ENCODE measurements at regions not wholly inside any gene's neighbourhood (a gene's known extent, or its start where the extent isn't known, plus 50 kb on each side); places are given as distances from the start of the nearest gene placed in this dataset.
A peak's percentile ranks its signal among the peaks of the same experiment; 100 is the strongest.

GRCh38 chr13:109873351-109874123, 87.2 kb upstream of the IRS2 start:
- H3K4me2 ChIP-seq (ENCODE audit: insufficient read depth, insufficient read length, low read length) = no peak overlapping the region
- no peak overlapping the region for H3K14ac ChIP-seq (ENCODE audit: insufficient read depth, low read length)
- no peak overlapping the region for H3T11ph ChIP-seq (ENCODE audit: low read length)
- no peak overlapping the region for H4K5ac ChIP-seq (ENCODE audit: insufficient read length, low read depth, low read length)
- no peak overlapping the region for H4K91ac ChIP-seq (ENCODE audit: insufficient read length, low read depth, low read length)
- H2BK5ac ChIP-seq (ENCODE audit: insufficient read length, low read length) = no peak overlapping the region
- H3K23me2 ChIP-seq (ENCODE audit: insufficient read length, low read depth, low read length, poor library complexity, severe bottlenecking) = no peaks in the 10 kb centered on the region
- no peaks in the 10 kb centered on the region for H3K27me3 ChIP-seq (ENCODE audit: insufficient read depth, low read length)
- Mint-ChIP-seq H3K4me1 (peaks cover 6 to 16% of the 10 kb centered on the region in 2 experiments), H3K9me3 (no peaks in the 10 kb centered on the region), H3K27ac (peak overlapping the region in 2 of 3 experiments; percentile 35 to 80; a peak in 3 of 7 replicates), H3K4me3 (no peak overlapping the region), H3K27me3 (ENCODE audit: low read depth) (no peaks in the 10 kb centered on the region), H3K36me3 (ENCODE audit: insufficient read depth in 1 of 3, low read depth in 3 of 3) (no peaks in the 10 kb centered on the region)
- no peak overlapping the region for H3K9ac ChIP-seq (ENCODE audit: extremely low read depth, insufficient read length, low read length)
- no CpG with 5 or more reads among the region's 17 CpGs for WGBS (ENCODE audit: extremely low coverage, insufficient read length, low lambda C conversion rate)
- H3K9me3 ChIP-seq (ENCODE audit: control insufficient read depth, low read depth, low read length) = no peaks in the 10 kb centered on the region
- H2AK5ac ChIP-seq (ENCODE audit: insufficient read length, low read length) = no peak overlapping the region
- H3K56ac ChIP-seq (ENCODE audit: insufficient read length, low read depth, low read length) = no peak overlapping the region
- H3K27ac ChIP-seq (ENCODE audit: insufficient read length, low read depth, low read length) = no peak overlapping the region
- no peak overlapping the region for H2AFZ ChIP-seq (ENCODE audit: low read length)
- no peaks in the 10 kb centered on the region for H3K79me2 ChIP-seq (ENCODE audit: insufficient read depth, low read length)
- H3K4me1 ChIP-seq (ENCODE audit: insufficient read depth, low read length) = no peaks in the 10 kb centered on the region; the same call in 1 of the 2 replicates
- H3K4ac ChIP-seq (ENCODE audit: low read depth, low read length) = no peak overlapping the region
- no peak overlapping the region for H4K8ac ChIP-seq (replicated peaks; ENCODE audit: insufficient read length, low read depth, low read length)
- H4K20me1 ChIP-seq (ENCODE audit: control insufficient read depth, insufficient read depth, insufficient read length) = no peaks in the 10 kb centered on the region
- H3K18ac ChIP-seq (ENCODE audit: insufficient read length, low read depth, low read length) = no peak overlapping the region
- no peak overlapping the region for H3K23ac ChIP-seq (ENCODE audit: insufficient read length, low read depth, low read length)
- H2BK120ac ChIP-seq (ENCODE audit: low read depth, low read length, poor library complexity, severe bottlenecking) = no peak overlapping the region
- H2BK15ac ChIP-seq (ENCODE audit: low read depth, low read length) = no peak overlapping the region
- TF ChIP-seq, protein P1, sequence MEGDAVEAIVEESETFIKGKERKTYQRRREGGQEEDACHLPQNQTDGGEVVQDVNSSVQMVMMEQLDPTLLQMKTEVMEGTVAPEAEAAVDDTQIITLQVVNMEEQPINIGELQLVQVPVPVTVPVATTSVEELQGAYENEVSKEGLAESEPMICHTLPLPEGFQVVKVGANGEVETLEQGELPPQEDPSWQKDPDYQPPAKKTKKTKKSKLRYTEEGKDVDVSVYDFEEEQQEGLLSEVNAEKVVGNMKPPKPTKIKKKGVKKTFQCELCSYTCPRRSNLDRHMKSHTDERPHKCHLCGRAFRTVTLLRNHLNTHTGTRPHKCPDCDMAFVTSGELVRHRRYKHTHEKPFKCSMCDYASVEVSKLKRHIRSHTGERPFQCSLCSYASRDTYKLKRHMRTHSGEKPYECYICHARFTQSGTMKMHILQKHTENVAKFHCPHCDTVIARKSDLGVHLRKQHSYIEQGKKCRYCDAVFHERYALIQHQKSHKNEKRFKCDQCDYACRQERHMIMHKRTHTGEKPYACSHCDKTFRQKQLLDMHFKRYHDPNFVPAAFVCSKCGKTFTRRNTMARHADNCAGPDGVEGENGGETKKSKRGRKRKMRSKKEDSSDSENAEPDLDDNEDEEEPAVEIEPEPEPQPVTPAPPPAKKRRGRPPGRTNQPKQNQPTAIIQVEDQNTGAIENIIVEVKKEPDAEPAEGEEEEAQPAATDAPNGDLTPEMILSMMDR (conservative IDR thresholded peaks at IDR 0.05) = no peak
- no peaks in the 10 kb centered on the region for H3K79me1 ChIP-seq (ENCODE audit: insufficient read depth, low read depth, low read length, poor library complexity, severe bottlenecking)
- DNase-seq = no peak
- H2BK12ac ChIP-seq (ENCODE audit: insufficient read length, low read depth, low read length) = no peak overlapping the region
- no peak overlapping the region for H2BK20ac ChIP-seq (ENCODE audit: low read depth, low read length, poor library complexity, severe bottlenecking)
